ENCODE measurements at regions not wholly inside any gene's neighbourhood (a gene's known extent, or its start where the extent isn't known, plus 50 kb on each side); places are given as distances from the start of the nearest gene placed in this dataset.

GRCh38 chr9:108339251-108339650 is 516.5 kb downstream of the ACTL7B start:
- ChIA-PET POLR2A (no interaction called here), CTCF (interaction anchor here (0.8 kb wide), 1 partner anchor 378 kb away, joined by 3 read pairs; no protein-coding TSS in a partner anchor)
- no peak for TF ChIP-seq CTCF (IDR thresholded peaks at IDR 0.05; ENCODE audit: insufficient read depth, low read length, missing control alignments)
- no peak for DNase-seq (ENCODE audit: low read depth, low spot score)
- no peak overlapping the region for H3K4me3 ChIP-seq (ENCODE audit: low read depth, low read length)

GRCh38 chr9:108336575-108336974 is 519.2 kb downstream of the ACTL7B start:
- H3K4me3 ChIP-seq (ENCODE audit: low read depth, low read length), result no peak overlapping the region
- TF ChIP-seq CTCF (IDR thresholded peaks at IDR 0.05; ENCODE audit: insufficient read depth, low read length, missing control alignments), result no peak
- ChIA-PET CTCF (no interaction called here), POLR2A (no interaction called here)
- no peak for DNase-seq (ENCODE audit: low read depth, low spot score)

GRCh38 chr9:108333530-108333983 is 522.2 kb downstream of the ACTL7B start:
- H3K4me3 ChIP-seq (ENCODE audit: low read depth, low read length), result no peak overlapping the region
- CTCF ChIA-PET, result no interaction called here
- TF ChIP-seq CTCF (IDR thresholded peaks at IDR 0.05; ENCODE audit: insufficient read depth, low read length, missing control alignments), result no peak
- no peak for DNase-seq (ENCODE audit: low read depth, low spot score)
- POLR2A ChIA-PET, result no interaction called here

- no peak overlapping the region for H3K4me3 ChIP-seq (ENCODE audit: low read depth, low read length)
- ChIA-PET POLR2A (no interaction called here), CTCF (interaction anchor here (0.8 to 1.3 kb wide), 2 partner anchors 10 to 152 kb away, joined by 3 to 5 read pairs; no protein-coding TSS in a partner anchor)
- no peak for DNase-seq (ENCODE audit: low read depth, low spot score)
- no peak for TF ChIP-seq CTCF (IDR thresholded peaks at IDR 0.05; ENCODE audit: insufficient read depth, low read length, missing control alignments)
These were observed 524.2 kb downstream of the ACTL7B start for GRCh38 chr9:108331596-108331995.

- no peak overlapping the region for H3K4me3 ChIP-seq (ENCODE audit: low read depth, low read length)
- DNase-seq (ENCODE audit: low read depth, low spot score), result no peak
- CTCF ChIA-PET, result no interaction called here
- POLR2A ChIA-PET, result no interaction called here
- no peak for TF ChIP-seq CTCF (IDR thresholded peaks at IDR 0.05; ENCODE audit: insufficient read depth, low read length, missing control alignments)
These were observed 530.4 kb downstream of the ACTL7B start for GRCh38 chr9:108325406-108325805.

GRCh38 chr9:108323615-108324014 is 532.2 kb downstream of the ACTL7B start:
- CTCF ChIA-PET, result no interaction called here
- POLR2A ChIA-PET, result no interaction called here
- no peak overlapping the region for H3K4me3 ChIP-seq (ENCODE audit: low read depth, low read length)
- no peak for TF ChIP-seq CTCF (IDR thresholded peaks at IDR 0.05; ENCODE audit: insufficient read depth, low read length, missing control alignments)
- DNase-seq (ENCODE audit: low read depth, low spot score), result no peak
